ENCODE measurements at regions not wholly inside any gene's neighbourhood (a gene's known extent, or its start where the extent isn't known, plus 50 kb on each side); places are given as distances from the start of the nearest gene placed in this dataset.
"Not testable (repeated sequence)": the region's sequence is repeated elsewhere in the genome, so short reads cannot be mapped to it uniquely, and the experiment has no call there.

DNA sequence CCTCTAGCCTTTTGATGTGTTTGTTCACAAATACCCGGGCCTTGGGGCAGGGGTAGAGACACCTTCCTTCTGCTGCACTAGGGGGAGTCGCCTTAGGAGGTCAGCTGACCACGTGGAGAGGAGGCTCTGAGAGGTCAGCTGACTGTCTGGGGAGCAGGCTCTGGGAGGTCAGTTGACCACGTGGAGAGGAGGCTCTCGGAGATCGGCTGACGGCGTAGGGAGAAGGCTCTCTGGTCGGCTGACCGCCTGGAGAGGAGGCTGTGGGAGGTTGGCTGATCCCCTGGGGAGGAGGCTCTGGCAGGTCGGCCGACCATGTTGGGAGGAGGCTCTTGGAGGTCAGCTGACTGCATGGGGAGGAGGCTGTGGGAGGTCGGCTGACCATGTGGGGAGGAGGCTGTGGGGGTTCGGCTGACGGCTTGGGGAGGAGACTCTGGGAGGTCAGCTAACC, 59.6 kb upstream of the LYZL1 start:
- DNase-seq: no peak

DNA sequence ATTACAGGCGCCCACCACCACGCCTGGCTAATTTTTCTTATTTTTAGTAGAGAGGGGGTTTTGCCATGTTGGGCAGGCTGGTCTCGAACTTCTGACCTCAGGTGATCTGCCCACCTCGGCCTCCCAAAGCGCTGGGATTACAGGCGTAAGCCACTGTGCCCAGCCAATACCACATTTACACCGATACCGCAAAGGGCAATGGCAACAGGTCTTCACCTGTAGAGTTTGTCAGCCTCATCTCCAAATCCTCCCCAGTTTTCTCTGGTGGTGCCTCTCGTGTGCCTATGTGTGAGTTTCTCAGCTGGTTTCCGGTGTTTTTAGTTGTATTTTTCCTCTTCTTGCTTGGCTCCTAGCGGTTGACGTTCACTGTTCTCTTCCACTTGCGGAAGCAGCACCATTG, 52.0 kb upstream of the LYZL1 start:
- DNase-seq: not testable (repeated sequence)

DNA sequence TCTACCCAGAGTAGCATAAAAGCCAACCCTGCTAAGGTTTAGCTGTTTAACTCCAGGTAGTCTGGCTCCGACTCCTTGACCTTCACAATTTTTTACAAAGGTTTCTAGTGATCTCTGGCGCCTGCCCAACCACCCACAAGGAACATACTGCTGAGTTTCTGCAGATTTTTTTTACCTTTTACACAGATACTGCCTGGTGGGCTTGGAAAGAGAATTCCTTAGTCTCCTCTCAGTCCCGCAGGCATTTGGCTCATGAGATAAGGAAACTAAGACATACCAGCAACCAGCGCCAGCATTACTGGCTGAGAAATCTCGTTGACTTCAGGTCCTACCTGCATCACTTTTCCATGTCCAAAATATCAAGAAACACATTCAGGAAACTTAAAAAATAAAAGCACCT, 51.1 kb upstream of the LYZL1 start:
- no peak for DNase-seq

DNA sequence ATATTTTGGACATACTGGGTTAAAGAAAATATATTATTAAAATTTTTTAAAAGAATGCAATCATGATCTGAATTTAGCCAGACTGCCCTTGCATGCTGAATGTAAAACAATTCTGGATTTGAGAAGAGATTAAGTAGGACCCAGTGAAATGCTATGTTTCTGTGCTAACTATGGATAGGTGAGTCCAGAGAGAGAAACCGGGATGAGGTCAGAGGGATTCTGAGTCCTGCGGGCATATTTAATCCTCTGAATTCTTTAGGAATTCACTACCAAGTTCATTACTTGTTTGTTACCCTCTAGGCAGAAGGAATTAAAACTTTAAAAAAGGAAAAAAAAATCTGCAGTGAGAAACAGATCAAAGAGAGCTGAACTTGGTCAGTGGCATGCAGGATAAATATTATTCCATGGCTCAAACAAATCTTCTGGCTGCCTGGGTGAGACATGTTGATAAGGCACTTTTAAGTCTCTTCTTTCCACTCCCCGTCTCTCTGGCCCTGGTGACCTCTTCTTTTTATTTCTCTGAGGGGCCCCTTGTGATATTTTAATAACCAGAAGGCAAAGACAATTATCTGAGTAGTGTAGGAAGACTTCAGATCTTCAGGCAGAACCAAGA, 50.2 kb upstream of the LYZL1 start:
- DNase-seq: no peak
